ENCODE measurements at regions not wholly inside any gene's neighbourhood (a gene's known extent, or its start where the extent isn't known, plus 50 kb on each side); places are given as distances from the start of the nearest gene placed in this dataset.

DNA sequence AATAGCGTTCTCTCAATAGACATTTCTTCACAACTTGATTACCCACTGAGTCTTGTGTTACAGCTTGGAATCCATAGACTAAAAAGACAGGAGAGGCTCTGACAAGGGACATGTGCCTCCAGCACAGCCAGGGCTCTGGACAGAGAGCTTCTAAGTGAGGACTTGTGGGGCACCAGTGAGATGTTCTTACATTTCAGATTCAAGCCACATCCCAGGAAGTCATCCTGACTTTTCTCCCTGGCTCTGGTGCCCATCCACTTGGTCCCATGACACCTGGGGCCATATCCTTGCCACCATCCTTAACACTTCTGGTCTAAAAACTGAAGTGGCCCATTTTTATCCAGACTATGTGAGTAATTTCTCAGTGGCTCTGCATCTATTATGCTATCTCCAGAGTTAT lies 440.1 kb downstream of the TCERG1L start:
- no peaks in the 10 kb centered on the region for H3K27me3 ChIP-seq
- H3K36me3 ChIP-seq = no peaks in the 10 kb centered on the region
- H3K27ac ChIP-seq = no peak overlapping the region
- TF ChIP-seq CTCF (IDR thresholded peaks at IDR 0.05) (no peak), POLR2AphosphoS5 (IDR thresholded peaks at IDR 0.05) (no peak), EP300 (IDR thresholded peaks at IDR 0.05) (no peak), POLR2A (IDR thresholded peaks at IDR 0.05) (no peak)
- no peak for ATAC-seq (ENCODE audit: low FRiP score in 2 of 2)
- no peak overlapping the region for H3K4me3 ChIP-seq
- no peaks in the 10 kb centered on the region for H3K4me1 ChIP-seq
- H3K9me3 ChIP-seq = no peaks in the 10 kb centered on the region
- WGBS, 2 donors = 0 to 44% methylated on average over 1 of the region's 1 CpG
- no peak for DNase-seq

DNA sequence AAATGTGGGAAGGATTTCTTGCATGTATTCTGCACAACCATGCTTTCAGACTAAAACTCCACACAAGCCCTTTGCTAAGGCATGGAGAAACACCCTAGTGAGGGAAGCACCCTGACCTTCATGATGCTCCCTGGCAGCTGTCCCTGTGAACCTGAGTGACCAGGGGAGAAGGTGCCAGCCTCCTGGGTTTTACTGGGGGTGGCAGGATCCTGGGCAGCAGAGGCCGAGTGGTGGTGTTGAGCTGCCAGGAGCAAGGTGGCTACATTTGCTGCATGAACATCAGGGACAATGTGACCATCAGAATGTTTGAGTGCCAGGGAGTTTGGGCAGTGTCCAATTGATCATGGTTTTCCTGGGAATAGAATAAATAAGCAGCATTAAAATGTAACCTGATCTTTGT lies 437.9 kb downstream of the TCERG1L start:
- H3K27me3 ChIP-seq = no peaks in the 10 kb centered on the region
- 78 to 86% methylated on average over 1 of the region's 1 CpG for WGBS, 2 donors
- TF ChIP-seq POLR2AphosphoS5 (IDR thresholded peaks at IDR 0.05) = no peak
- no peak for TF ChIP-seq CTCF (IDR thresholded peaks at IDR 0.05)
- TF ChIP-seq POLR2A (IDR thresholded peaks at IDR 0.05) = no peak
- no peak for TF ChIP-seq EP300 (IDR thresholded peaks at IDR 0.05)
- no peaks in the 10 kb centered on the region for H3K9me3 ChIP-seq
- ATAC-seq (ENCODE audit: low FRiP score in 2 of 2) (no peak), DNase-seq (no peak)
- no peaks in the 10 kb centered on the region for H3K36me3 ChIP-seq
- no peak overlapping the region for H3K27ac ChIP-seq
- no peak overlapping the region for H3K4me3 ChIP-seq
- no peaks in the 10 kb centered on the region for H3K4me1 ChIP-seq

DNA sequence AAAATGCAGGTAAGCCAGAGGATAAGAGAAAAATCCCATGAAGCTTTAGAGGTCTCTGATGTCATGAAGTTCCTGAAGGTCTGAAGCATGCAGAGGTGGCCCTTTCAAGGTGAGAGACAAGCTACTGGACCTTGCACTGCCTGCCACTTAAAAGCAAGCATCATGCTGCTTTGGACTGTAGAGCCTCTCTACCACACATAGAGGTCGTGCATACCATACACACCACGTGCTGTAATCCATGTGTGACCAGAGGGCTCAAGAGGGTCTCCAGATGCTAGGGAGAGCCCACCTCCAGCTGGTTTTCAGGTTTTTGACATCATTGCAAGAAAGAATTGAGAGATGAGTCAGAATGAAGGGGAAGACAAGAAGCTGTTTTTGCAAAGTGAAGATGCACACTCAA lies 436.4 kb downstream of the TCERG1L start:
- H3K4me3 ChIP-seq = no peak overlapping the region
- no peak overlapping the region for H3K27ac ChIP-seq
- ATAC-seq (ENCODE audit: low FRiP score in 2 of 2) = no peak
- TF ChIP-seq CTCF (IDR thresholded peaks at IDR 0.05) = no peak
- TF ChIP-seq EP300 (IDR thresholded peaks at IDR 0.05) = no peak
- no peak for TF ChIP-seq POLR2A (IDR thresholded peaks at IDR 0.05)
- no peak for TF ChIP-seq POLR2AphosphoS5 (IDR thresholded peaks at IDR 0.05)
- WGBS, 2 donors = 55 to 70% methylated on average over 2 of the region's 2 CpGs
- H3K9me3 ChIP-seq = no peaks in the 10 kb centered on the region
- H3K4me1 ChIP-seq = no peaks in the 10 kb centered on the region
- no peak for DNase-seq
- no peaks in the 10 kb centered on the region for H3K36me3 ChIP-seq
- H3K27me3 ChIP-seq = no peaks in the 10 kb centered on the region

DNA sequence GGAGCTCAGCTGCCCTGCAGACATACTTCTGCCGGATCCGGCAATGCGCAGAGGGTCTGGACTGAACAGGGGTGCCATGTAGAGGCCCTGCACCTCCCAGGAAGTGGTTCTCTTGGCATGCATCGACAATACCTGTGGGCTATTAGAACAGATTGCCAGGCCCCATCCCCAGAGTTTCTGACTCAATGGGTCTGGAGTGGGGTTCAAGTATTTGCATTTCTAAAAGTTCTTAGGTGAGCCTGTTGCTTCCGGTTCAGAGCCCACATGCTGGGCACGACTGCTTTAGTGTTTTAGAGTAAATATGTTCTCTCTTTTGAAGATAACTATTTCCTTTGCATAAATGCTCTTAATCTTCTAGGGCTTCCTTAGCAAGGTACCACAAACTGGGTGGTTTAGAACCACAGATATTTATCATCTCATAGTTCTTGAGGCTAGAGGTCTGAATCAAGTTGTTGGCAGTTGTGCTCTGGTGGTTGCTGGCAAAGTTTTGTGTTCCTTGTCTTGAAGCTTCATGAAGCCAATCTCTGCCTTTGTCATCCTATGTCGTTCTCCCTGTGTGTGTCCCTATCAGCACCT lies 435.5 kb downstream of the TCERG1L start:
- no peak for ATAC-seq (ENCODE audit: low FRiP score in 2 of 2)
- no peak for TF ChIP-seq POLR2A (IDR thresholded peaks at IDR 0.05)
- TF ChIP-seq EP300 (IDR thresholded peaks at IDR 0.05) = no peak
- no peak for TF ChIP-seq POLR2AphosphoS5 (IDR thresholded peaks at IDR 0.05)
- TF ChIP-seq CTCF (IDR thresholded peaks at IDR 0.05) = no peak

GRCh38 chr10:130877126-130877525 lies 434.4 kb downstream of the TCERG1L start:
- H3K4me1 ChIP-seq = no peaks in the 10 kb centered on the region
- H3K4me3 ChIP-seq = no peak overlapping the region
- WGBS, 2 donors = 81 to 82% methylated on average over 3 of the region's 3 CpGs
- TF ChIP-seq CTCF (IDR thresholded peaks at IDR 0.05) (no peak), POLR2A (IDR thresholded peaks at IDR 0.05) (no peak), EP300 (IDR thresholded peaks at IDR 0.05) (no peak), POLR2AphosphoS5 (IDR thresholded peaks at IDR 0.05) (no peak)
- H3K27me3 ChIP-seq = no peaks in the 10 kb centered on the region
- no peak overlapping the region for H3K27ac ChIP-seq
- H3K36me3 ChIP-seq = no peaks in the 10 kb centered on the region
- ATAC-seq (ENCODE audit: low FRiP score in 2 of 2) (no peak), DNase-seq (no peak)
- no peaks in the 10 kb centered on the region for H3K9me3 ChIP-seq

More for the DNA sequence above, 435.5 kb downstream of the TCERG1L start:
- WGBS, 2 donors = 52 to 80% methylated on average over 5 to 7 of the region's 7 CpGs
- DNase-seq = peak in 1 of 2 donors; percentile 26
- H3K36me3 ChIP-seq = no peaks in the 10 kb centered on the region
- H3K4me3 ChIP-seq = no peak overlapping the region
- H3K9me3 ChIP-seq = no peaks in the 10 kb centered on the region
- H3K27me3 ChIP-seq = no peaks in the 10 kb centered on the region
- no peak overlapping the region for H3K27ac ChIP-seq
- no peaks in the 10 kb centered on the region for H3K4me1 ChIP-seq
